Activated CD4-positive, alpha-beta T cell treated with anti-CD3 and anti-CD28 coated beads, Interleukin-2, amount 50 U/mL, for 24 hours (primary cell): ENCODE measurements at regions not wholly inside any gene's neighbourhood (a gene's known extent, or its start where the extent isn't known, plus 50 kb on each side); places are given as distances from the start of the nearest gene placed in this dataset.

Experiments
- DNase-seq, 2 donors: peaks; one replicate each; pipeline ENCODE4 v3.0.0-alpha.2; 2020; ENCODE audit warnings: low read depth in 1 of 2, low spot score in 1 of 2

GRCh38 chr2:19556648-19557047 lies 198.2 kb upstream of the OSR1 start:
- no peak for DNase-seq

DNA sequence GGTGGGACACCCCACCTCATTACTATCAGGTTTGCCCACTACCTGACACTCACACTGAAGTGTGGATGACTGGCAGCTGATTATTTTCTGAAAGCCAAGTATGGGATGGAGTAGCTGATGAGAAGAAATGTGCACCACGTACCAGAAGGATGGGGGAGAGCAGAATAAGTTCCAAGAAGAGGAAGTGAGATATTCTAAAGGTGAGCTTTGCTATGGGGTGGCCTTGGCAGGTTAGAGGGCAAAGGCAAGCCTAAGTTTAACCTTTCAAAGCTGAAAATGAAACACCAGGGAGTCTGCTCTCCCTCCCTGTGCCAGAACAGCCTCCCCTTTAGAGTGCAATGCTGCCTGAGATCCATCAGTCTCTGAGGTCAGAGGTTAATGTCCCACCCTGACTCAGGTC lies 196.1 kb upstream of the OSR1 start:
- no peak for DNase-seq

DNA sequence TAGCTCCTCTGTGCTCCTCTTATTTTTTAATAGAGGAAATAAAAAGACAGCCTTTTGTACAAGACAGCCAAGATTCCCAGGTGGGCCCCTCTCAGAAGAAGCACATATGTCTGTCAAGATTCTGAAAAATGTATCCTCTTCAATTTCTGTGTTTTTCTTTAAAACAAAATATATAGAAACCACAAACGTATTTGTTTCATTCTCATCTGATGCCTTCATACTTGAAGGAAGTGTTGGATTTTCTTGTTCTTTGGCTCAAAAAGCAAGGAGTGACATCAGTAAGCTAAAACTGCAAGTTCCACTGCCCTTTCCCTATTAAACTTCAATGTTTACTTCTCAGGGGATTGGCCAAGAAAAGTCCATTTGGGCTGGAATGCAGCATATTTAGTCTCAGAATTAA lies 193.8 kb upstream of the OSR1 start:
- no peak for DNase-seq

DNA sequence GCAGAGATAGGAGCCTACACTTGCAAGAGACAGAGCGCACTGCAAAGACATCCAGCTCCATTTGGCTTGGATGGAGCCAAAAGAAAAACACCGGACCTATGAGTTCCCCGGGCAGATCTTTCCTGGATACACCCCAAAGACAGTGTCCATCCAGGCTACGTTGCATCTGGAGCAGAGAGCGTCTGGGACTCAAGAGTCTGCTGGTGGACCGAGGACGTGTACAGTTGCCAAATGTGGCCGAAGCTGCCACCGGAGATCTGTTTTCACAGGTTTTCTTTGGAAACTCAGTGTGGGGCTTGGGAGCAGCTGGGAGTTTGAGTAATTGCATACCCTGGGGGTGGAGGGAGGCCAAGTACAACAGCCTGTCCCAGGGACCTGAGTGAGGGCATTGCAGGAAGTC lies 192.3 kb upstream of the OSR1 start:
- DNase-seq, result no peak

DNA sequence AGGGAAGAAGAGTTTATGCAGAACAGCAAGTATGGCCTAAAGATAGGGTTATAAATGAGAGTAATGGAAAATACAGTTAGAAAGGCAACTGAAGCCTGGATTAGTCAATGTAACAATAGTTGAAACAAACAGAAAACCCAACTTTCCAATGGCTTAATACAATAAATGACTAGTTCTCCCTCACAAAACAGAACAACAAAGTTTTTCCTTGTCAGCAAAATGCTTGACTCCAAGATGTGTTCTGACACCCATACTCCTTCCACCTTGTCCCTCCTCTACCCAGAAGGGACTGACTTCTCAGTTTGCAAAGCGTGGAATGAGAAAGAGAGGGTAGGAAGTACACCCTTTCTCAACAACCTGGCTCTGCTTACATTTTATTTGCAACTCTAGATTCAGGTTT lies 191.4 kb upstream of the OSR1 start:
- no peak for DNase-seq

DNA sequence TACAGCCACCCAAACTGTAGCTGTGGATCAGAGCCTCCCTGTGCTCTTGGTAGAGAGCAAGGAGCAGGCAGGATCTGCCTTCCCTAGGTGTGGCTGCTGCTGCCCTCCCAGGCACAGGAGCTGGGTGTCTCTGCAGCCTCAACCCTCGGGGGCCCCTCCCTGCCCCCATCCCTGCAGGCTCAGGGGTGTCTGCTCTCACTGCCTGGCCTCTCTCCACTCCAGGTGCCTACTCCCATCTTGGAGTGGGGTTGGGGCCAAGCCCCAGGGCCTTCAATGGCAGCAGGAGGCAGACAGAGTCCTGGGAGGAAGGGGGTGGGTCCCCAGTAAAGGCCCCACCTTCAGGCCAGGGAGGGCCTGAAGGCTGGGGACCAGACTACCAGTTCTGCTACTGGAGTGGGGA lies 189.7 kb upstream of the OSR1 start:
- DNase-seq, result no peak

DNA sequence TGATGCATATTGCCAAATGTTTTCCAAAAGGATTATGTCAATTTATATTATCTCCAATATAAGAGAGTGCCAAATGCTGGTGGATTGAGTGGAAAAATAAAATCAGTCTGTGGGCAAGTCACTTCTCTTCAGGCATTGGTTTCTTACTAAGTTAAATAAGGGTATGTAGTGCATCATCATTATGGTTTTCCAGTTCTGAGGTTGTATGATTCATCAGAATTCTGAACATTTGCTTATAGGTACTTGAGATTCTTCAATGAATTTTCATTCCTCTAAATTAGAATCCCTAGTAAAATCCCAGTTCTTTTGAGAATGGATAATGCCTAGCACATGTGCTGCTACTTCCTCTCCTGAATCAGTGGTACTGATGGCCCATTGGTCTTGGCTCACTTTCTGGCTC lies 188.9 kb upstream of the OSR1 start:
- DNase-seq, result no peak

DNA sequence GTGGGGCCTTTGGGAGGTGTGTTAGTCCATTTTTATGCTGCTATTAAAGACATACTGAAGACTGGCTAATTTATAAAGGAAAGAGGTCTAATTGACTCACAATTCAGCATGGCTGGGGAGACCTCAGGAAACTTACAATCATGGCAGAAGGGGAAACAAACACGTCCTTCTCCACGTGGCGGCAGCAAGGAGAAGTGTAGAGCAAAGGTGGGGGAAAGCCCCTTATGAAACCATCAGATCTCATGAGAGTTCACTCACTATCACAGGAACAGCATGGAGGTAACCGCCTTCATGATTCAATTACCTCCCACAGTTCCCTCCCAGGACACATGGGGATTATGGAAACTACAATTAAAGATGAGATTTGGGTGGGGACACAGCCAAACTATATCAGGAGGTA lies 187.1 kb upstream of the OSR1 start:
- DNase-seq, result no peak

DNA sequence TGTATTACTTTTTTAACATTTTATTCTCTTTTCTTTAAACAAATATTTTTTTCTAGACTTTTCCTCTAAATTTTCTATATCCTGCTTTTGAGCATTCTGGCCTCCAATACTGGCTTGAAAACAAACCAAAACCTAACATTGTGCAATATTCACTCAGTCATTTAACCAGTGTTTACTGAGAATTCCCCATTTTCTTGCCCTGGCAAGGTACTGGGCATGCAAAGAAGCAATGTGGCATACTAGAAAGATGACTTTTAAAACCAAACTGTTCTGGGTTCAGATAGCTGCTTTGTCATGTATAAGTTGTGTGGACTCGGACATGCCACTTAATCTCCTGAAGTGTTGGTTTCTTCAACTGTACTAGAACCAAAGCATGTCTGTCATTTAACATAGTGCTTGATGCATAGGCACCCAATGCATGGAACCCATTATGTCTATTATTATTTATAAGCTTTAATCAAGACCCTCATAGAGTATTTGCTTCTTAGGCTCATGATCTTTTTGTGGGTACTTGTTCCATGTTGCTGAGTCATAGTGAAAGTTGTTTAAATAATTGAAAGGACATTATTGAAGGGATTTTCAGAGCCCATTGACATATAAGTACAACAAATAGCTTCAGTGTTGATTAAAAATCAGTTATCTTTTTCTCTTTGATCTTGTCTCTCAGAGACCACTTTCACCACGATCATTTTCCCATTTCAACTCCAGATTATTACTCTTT lies 185.4 kb upstream of the OSR1 start:
- no peak for DNase-seq

- no peak for DNase-seq
Measured at GRCh38 chr2:19542796-19543662, 184.6 kb upstream of the OSR1 start.

DNA sequence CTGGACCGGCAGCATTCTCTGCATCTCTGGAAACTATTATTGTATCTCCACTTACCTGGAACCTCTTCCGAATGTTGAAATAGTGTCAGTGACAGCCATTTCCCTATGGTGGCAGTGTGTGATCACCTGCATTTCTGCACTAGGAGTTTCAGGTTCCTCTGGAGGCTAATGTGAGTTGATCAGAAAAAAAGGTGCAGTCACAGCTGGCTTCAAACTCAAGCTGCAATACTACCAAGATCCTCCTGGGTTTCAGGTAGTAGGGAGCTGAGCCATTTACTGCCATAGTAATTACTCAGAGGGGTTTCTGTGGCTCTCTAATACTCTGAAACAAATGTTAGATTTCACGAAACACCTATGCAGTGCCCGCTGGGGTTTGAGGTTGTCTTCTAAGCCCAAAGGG lies 183.5 kb upstream of the OSR1 start:
- DNase-seq, result no peak

GRCh38 chr2:19540739-19541525 lies 182.5 kb upstream of the OSR1 start:
- no peak for DNase-seq

- DNase-seq, result no peak
Measured at GRCh38 chr2:19538411-19538963, 180.1 kb upstream of the OSR1 start.

DNA sequence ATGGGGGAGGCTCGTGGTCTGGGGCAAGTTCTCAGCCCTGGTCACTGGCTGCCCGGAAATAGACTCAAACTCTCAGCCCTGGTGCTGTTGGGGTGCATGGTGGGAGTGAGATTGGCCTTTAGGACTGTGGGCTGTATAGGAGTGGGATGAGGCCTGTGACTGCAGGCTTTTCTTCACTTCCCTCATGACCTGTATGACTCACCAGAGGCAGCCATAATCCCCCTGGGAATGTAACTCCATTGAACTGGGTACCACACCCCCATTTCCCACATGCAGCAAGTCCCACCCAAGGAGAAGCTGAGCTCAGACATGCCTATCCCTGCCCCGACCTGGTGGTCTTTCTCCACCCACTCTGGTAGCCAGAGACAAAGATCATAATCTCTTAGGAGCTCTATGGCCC lies 177.7 kb upstream of the OSR1 start:
- DNase-seq, result no peak

DNA sequence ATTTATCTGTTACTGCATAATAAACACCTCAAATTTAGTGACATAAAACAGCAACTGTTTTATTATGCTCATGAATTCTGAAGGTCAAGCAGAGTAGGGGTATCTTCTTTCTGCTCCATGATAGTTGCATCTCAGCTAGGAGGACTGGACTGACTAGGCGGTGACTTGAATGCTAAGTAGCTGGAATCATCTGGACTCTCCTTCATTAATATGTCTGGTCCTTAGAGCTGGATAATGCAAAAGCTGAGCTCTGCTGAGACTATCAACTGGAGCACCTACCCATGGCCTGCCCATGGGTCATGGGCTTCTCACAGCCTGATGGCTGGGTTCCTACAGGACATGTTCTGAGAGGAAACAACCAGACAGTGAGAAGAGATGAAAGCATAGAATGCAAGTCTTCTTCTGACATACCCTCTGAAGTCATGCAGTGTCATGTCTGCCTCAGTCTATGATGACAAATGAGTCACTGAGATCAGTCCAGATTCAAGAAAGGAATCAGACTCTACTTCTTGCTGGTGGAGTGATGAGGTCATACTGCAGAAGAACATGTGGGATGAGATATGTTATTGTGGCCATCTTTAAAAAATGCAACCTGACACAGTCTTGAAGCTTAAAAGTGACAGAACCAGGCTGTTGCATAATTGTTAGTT lies 174.2 kb upstream of the OSR1 start:
- DNase-seq, result no peak

DNA sequence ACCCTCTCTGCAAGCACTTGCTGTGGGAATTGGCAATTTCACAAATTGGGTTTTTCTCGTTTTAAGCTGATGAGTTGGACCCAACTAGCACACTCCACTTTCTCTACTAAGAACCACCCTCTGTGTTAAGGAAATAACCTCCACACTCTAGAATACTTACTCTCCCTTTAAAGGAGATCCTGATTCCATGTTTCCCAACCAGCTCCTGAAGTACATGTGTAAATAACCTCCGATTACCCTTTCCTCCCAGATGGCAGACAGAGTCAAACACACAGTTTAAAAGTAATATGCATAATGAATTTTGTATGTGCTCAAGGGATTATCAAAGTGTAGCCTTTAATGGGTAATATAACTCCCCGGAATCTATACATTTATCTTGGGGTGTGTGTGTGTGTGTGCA lies 171.3 kb upstream of the OSR1 start:
- no peak for DNase-seq

GRCh38 chr2:19527771-19528170 lies 169.3 kb upstream of the OSR1 start:
- no peak for DNase-seq

GRCh38 chr2:19525313-19525712 lies 166.9 kb upstream of the OSR1 start:
- DNase-seq, result no peak

- DNase-seq, result no peak
Measured at GRCh38 chr2:19519045-19519444, 160.6 kb upstream of the OSR1 start.

GRCh38 chr2:19507137-19507536 lies 148.7 kb upstream of the OSR1 start:
- no peak for DNase-seq
